ENCODE measurements at regions not wholly inside any gene's neighbourhood (a gene's known extent, or its start where the extent isn't known, plus 50 kb on each side); places are given as distances from the start of the nearest gene placed in this dataset.

DNA sequence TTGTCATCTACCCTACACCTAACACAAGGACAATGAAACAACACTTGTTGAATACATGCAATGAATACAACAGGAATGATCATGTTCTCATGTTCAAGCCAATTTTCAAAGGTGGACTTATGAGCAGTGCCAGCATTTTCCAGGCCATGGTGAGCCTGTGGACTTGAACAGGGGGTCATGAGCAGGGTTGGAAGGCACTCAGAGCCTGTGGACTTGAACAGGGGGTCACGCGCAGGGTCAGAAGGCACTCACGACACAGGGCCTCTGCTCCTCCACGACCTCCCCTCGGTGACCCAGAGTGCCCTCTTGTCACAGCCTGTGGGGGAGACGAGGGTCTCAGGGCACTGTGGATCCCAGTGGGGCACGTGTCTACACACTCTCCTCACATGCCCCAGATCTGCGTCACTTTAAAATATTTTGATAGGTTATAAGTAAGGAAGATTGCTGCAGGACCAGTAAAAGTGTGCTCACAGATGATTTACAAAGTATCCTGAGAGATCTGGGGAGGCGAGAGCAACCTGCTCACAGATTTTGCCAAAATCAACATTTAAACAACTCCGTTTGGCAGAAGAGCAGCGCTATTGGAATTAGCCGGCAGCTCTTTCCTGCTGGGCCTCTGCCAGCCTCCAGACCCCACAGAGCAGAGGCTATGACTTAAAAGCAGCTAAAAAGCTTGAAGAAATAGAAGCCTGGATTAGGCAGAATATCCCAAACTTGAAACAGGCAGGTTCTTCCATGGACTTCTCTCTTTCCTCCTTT is 121.9 kb downstream of the TMEM18 start:
- TF ChIP-seq CTCF (IDR thresholded peaks at IDR 0.05), result no peak
- no peak for TF ChIP-seq POLR2A (IDR thresholded peaks at IDR 0.05)
